COLO668 (cell line): ENCODE measurements at regions not wholly inside any gene's neighbourhood (a gene's known extent, or its start where the extent isn't known, plus 50 kb on each side); places are given as distances from the start of the nearest gene placed in this dataset.

Experiments
- DNase-seq: peaks from one replicate; lab custom pipeline; 2025; ENCODE audit not compliant: unreplicated experiment; lab: John Stamatoyannopoulos, UW

- peak; percentile 16 for DNase-seq
Measured at GRCh38 chr10:101297901-101298486, 56.0 kb upstream of the BTRC start.

GRCh38 chr10:101299211-101299610 lies 54.8 kb upstream of the BTRC start:
- DNase-seq = no peak

GRCh38 chr10:101301111-101301731 lies 52.7 kb upstream of the BTRC start:
- peak; percentile 26 for DNase-seq

- no peak for DNase-seq
Measured at GRCh38 chr10:101303087-101303703, 50.8 kb upstream of the BTRC start.
